HCT116 (cell line): ENCODE measurements at regions not wholly inside any gene's neighbourhood (a gene's known extent, or its start where the extent isn't known, plus 50 kb on each side); places are given as distances from the start of the nearest gene placed in this dataset.

Experiments used
- ATF3 ChIP-seq: IDR thresholded peaks from 2 replicates; pipeline ENCODE4 v1.6.1; 2012
- CEBPB ChIP-seq: IDR thresholded peaks from 2 replicates; pipeline ENCODE4 v1.6.1; 2012; ENCODE audit warnings: low read depth
- CTCF ChIP-seq, 3 experiments: fragments of 200-600 bp in 1 of 3; sonication (generic) in 1 of 3; IDR thresholded peaks in 2 of 3; conservative IDR thresholded peaks in 1 of 3; 2 replicates each; pipeline ENCODE4 v1.5.1; 2012 to 2017; ENCODE audit warnings: low read depth in 2 of 3, low read length in 2 of 3, antibody characterized with exemption in 1 of 3, borderline replicate concordance in 1 of 3, control low read depth in 1 of 3, mild to moderate bottlenecking in 1 of 3, mixed read lengths in 1 of 3, mixed run types in 1 of 3, moderate library complexity in 1 of 3; ENCODE audit not compliant: insufficient read depth in 1 of 3
- EZH2 ChIP-seq: fragments of 200-600 bp; sonication (generic); IDR thresholded peaks from 2 replicates; pipeline ENCODE4 v1.6.1; 2017; ENCODE audit warnings: antibody characterized with exemption, mixed run types
- FOSL1 ChIP-seq: IDR thresholded peaks from 2 replicates; pipeline ENCODE4 v1.6.1; 2012; ENCODE audit warnings: low read depth
- JUND ChIP-seq: IDR thresholded peaks from 2 replicates; pipeline ENCODE4 v1.6.1; 2012
- MAX ChIP-seq: IDR thresholded peaks from 2 replicates; pipeline ENCODE4 v1.6.1; 2012
- POLR2A ChIP-seq: IDR thresholded peaks from 2 replicates; pipeline ENCODE4 v1.7.0; 2011; ENCODE audit warnings: borderline replicate concordance; ENCODE audit not compliant: insufficient read depth, insufficient read length; ENCODE audit errors: extremely low read depth
- POLR2AphosphoS5 ChIP-seq: IDR thresholded peaks from 2 replicates; pipeline ENCODE4 v1.6.1; 2011; ENCODE audit warnings: mild to moderate bottlenecking, low read depth, low read length, moderate library complexity
- RAD21 ChIP-seq: IDR thresholded peaks from 2 replicates; pipeline ENCODE4 v1.6.1; 2012; ENCODE audit warnings: low read depth, mild to moderate bottlenecking
- SP1 ChIP-seq: IDR thresholded peaks from 2 replicates; pipeline ENCODE4 v1.6.1; 2012; ENCODE audit warnings: low read depth
- TCF7L2 ChIP-seq: IDR thresholded peaks from 2 replicates; pipeline ENCODE4 v1.7.0; 2011; ENCODE audit warnings: borderline replicate concordance, inconsistent platforms; ENCODE audit not compliant: insufficient read depth, insufficient read length; ENCODE audit errors: extremely low read depth
- ZBTB33 ChIP-seq: IDR thresholded peaks from 2 replicates; pipeline ENCODE4 v1.6.1; 2011; ENCODE audit warnings: mild to moderate bottlenecking, low read length, moderate library complexity; ENCODE audit not compliant: insufficient replicate concordance; ENCODE audit errors: extremely low read depth
- ZNF274 ChIP-seq: fragments of 200-500 bp; sonication (Bioruptor generic); IDR thresholded peaks from 2 replicates; pipeline ENCODE4 v1.6.1; 2014; ENCODE audit warnings: mild to moderate bottlenecking, low read depth, low read length, inconsistent platforms

- TF ChIP-seq CTCF (IDR thresholded peaks at IDR 0.05 in 2 of 3, conservative IDR thresholded peaks at IDR 0.05 in 1 of 3; ENCODE audit: borderline replicate concordance in 1 of 3, insufficient read depth in 1 of 3, low read depth in 2 of 3, low read length in 2 of 3) = no peak
- TF ChIP-seq MAX = no peak
- TF ChIP-seq JUND = no peak
- TF ChIP-seq ATF3 = no peak
- no peak for TF ChIP-seq EZH2
- no peak for TF ChIP-seq CEBPB
- TF ChIP-seq POLR2AphosphoS5 = no peak
- no peak for TF ChIP-seq SP1
- TF ChIP-seq TCF7L2 = no peak
- TF ChIP-seq POLR2A = no peak
- no peak for TF ChIP-seq ZBTB33
- TF ChIP-seq ZNF274 = no peak
- no peak for TF ChIP-seq RAD21
- TF ChIP-seq FOSL1 = no peak
Measured at GRCh38 chr10:55311848-55312635, 511.0 kb upstream of the PCDH15 start.
